ENCODE measurements at regions not wholly inside any gene's neighbourhood (a gene's known extent, or its start where the extent isn't known, plus 50 kb on each side); places are given as distances from the start of the nearest gene placed in this dataset.

DNA sequence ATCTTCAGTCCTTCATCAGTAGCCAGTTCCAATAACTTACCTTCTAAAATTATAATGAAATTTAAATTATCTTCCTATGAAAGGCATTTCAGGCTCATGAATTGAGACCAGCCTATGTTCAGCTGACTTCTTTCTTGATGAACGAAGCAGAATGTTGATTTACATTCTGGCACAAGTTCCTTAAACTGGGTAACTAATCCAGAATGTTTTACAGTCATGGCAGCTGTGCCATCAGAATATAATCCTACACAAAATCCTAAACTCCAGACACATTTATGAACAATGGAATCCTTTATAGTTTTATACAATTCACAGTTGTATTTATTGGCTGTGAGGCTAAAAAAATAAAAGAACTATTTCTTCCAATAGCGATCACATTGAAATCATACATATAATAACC is 97.3 kb upstream of the CPM start:
- TF ChIP-seq, protein P1, sequence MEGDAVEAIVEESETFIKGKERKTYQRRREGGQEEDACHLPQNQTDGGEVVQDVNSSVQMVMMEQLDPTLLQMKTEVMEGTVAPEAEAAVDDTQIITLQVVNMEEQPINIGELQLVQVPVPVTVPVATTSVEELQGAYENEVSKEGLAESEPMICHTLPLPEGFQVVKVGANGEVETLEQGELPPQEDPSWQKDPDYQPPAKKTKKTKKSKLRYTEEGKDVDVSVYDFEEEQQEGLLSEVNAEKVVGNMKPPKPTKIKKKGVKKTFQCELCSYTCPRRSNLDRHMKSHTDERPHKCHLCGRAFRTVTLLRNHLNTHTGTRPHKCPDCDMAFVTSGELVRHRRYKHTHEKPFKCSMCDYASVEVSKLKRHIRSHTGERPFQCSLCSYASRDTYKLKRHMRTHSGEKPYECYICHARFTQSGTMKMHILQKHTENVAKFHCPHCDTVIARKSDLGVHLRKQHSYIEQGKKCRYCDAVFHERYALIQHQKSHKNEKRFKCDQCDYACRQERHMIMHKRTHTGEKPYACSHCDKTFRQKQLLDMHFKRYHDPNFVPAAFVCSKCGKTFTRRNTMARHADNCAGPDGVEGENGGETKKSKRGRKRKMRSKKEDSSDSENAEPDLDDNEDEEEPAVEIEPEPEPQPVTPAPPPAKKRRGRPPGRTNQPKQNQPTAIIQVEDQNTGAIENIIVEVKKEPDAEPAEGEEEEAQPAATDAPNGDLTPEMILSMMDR (IDR thresholded peaks at IDR 0.05): no peak
- no peak for TF ChIP-seq POLR2A (IDR thresholded peaks at IDR 0.05)

Measured in Peyer's patch (tissue), 4 donors.